Ishikawa (cell line): ENCODE measurements at regions not wholly inside any gene's neighbourhood (a gene's known extent, or its start where the extent isn't known, plus 50 kb on each side); places are given as distances from the start of the nearest gene placed in this dataset.

Experiments
- CEBPB ChIP-seq: IDR thresholded peaks from 2 replicates; pipeline ENCODE4 v1.6.1; 2012
- CREB1 ChIP-seq: IDR thresholded peaks from 2 replicates; pipeline ENCODE4 v1.6.1; 2012; ENCODE audit warnings: low read depth
- EP300 ChIP-seq: IDR thresholded peaks from 2 replicates; pipeline ENCODE4 v1.6.1; 2012; ENCODE audit warnings: borderline replicate concordance
- FOXM1 ChIP-seq: IDR thresholded peaks from 2 replicates; pipeline ENCODE4 v1.6.1; 2012; ENCODE audit warnings: low read depth, borderline replicate concordance
- NFIC ChIP-seq: IDR thresholded peaks from 2 replicates; pipeline ENCODE4 v1.6.1; 2012
- TAF1 ChIP-seq: IDR thresholded peaks from 2 replicates; pipeline ENCODE4 v1.6.1; 2012; ENCODE audit warnings: low read depth, mild to moderate bottlenecking
- TCF12 ChIP-seq: IDR thresholded peaks from 2 replicates; pipeline ENCODE4 v1.6.1; 2012; ENCODE audit warnings: low read depth
- TF ChIP-seq, protein P1 (sequence below): IDR thresholded peaks from 2 replicates; pipeline ENCODE4 v1.6.1; 2012
- TF ChIP-seq, protein P2 (sequence below): IDR thresholded peaks from 2 replicates; pipeline ENCODE4 v1.6.1; 2012; ENCODE audit warnings: low read depth, mild to moderate bottlenecking

DNA sequence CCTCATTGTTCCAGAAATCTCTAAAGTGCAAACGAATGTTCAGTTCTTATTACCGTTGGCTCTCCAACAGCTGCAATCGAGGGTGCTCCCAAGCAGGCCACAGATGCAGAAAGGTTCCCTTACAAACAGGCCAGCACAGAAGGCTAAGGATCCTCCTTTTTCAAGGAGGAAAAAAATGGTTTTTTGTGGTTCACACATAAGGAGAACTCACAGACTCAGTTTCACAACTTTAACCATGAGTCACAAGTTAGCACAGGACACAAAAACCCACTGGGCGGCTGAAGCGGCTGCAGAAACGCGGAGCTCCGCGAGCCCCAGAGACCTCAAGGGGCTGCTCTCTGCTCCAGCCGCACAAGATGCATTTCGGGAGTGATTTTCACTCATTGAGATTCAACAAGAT lies 98.2 kb upstream of the PRR5 start:
- TF ChIP-seq CEBPB: no peak
- TF ChIP-seq FOXM1: no peak
- TF ChIP-seq NFIC: no peak
- TF ChIP-seq EP300: no peak
- TF ChIP-seq TAF1: no peak
- TF ChIP-seq, protein P1, sequence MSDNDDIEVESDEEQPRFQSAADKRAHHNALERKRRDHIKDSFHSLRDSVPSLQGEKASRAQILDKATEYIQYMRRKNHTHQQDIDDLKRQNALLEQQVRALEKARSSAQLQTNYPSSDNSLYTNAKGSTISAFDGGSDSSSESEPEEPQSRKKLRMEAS: no peak
- TF ChIP-seq, protein P2, sequence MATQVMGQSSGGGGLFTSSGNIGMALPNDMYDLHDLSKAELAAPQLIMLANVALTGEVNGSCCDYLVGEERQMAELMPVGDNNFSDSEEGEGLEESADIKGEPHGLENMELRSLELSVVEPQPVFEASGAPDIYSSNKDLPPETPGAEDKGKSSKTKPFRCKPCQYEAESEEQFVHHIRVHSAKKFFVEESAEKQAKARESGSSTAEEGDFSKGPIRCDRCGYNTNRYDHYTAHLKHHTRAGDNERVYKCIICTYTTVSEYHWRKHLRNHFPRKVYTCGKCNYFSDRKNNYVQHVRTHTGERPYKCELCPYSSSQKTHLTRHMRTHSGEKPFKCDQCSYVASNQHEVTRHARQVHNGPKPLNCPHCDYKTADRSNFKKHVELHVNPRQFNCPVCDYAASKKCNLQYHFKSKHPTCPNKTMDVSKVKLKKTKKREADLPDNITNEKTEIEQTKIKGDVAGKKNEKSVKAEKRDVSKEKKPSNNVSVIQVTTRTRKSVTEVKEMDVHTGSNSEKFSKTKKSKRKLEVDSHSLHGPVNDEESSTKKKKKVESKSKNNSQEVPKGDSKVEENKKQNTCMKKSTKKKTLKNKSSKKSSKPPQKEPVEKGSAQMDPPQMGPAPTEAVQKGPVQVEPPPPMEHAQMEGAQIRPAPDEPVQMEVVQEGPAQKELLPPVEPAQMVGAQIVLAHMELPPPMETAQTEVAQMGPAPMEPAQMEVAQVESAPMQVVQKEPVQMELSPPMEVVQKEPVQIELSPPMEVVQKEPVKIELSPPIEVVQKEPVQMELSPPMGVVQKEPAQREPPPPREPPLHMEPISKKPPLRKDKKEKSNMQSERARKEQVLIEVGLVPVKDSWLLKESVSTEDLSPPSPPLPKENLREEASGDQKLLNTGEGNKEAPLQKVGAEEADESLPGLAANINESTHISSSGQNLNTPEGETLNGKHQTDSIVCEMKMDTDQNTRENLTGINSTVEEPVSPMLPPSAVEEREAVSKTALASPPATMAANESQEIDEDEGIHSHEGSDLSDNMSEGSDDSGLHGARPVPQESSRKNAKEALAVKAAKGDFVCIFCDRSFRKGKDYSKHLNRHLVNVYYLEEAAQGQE: no peak
- no peak for TF ChIP-seq CREB1
- no peak for TF ChIP-seq TCF12
